Stimulated activated CD4-positive, alpha-beta T cell treated with anti-CD3 and anti-CD28 coated beads, Interleukin-15, amount 100 ng/mL, for 1 hour (primary cell): ENCODE measurements at regions not wholly inside any gene's neighbourhood (a gene's known extent, or its start where the extent isn't known, plus 50 kb on each side); places are given as distances from the start of the nearest gene placed in this dataset.
"Not testable (repeated sequence)": the region's sequence is repeated elsewhere in the genome, so short reads cannot be mapped to it uniquely, and the experiment has no call there.

Source experiments
- DNase-seq, 2 donors: peaks; one replicate each; pipeline ENCODE4 v3.0.0-alpha.2; 2020; ENCODE audit warnings: low read depth in 1 of 2, low spot score in 1 of 2

DNA sequence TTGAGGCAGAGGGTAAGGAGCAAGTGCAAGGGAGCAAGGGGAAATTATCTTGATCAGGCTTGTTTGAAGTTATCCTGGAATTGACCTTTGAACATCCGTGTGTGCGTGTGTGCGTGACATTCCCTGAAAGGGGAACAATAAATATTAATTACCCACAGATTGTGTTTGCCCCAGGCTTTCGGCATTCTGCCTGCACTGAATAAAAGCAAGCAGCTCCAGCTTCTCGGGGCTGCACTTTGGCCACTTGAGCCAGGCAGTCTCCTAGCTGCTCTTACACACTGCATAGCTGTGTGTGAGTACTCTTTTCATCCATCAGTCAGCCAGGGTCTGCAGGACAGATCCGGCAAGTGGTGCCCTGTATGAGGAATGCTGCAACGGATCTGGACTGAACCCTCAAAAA is 107.7 kb upstream of the BTN3A2 start:
- DNase-seq: no peak

DNA sequence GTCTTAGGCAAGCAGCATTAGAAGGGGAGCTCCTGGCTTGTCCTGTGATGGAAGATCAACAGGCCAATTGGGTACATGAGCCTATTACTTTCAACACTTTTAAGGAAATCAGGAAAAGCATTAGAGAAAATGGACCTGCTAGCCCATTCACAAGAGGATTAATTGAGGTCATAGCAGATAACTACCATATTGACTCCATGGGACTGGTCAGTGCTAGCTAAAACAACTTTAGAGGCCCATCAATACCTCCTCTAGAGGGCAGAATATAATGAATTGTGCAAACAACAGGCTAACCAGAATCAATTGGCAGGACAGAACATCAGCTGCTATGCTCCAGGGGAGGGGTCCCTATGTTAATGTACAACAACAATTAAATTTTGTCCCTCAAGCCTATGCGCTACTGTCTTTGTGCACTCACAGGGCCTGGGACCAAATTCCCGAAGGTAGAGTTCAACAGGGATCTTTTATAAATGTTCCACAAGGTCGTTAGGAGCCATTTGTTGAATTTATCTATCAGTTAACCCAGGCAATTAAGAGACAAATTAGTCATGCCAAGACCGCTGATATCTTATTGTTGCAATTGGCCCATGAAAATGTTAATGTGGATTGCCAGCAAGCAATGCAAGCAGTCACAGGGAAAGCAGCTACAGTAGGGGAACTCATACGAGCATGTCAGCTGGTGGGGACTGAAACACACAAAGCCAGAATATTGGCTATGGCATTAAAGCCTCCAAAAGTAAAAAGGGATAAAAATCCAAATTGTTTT is 106.6 kb upstream of the BTN3A2 start:
- DNase-seq: no peak

DNA sequence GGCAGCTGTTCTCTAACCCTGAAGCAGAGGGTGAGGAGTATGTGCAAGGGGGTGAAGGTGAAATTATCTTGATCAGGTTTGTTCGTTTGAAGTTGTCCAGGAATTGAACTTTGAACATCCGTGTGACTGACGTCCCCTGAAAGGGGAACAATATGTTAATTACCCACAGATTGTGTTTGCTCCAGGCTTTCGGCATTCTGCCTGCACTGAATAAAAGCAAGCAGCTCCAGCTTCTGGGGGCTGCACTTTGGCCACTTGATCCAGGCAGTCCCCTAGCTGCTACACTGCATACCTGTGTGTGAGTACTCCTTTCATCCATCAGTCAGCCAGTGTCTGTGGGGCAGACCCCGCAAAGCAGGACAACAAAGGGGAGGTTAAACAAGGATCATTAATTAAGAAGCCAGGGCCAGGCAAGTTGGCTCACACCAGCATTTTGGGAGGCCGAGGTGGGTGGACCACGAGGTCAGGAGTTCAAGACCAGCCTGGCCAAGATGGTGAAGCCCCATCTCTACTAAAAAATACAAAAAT is 104.8 kb upstream of the BTN3A2 start:
- DNase-seq: no peak

DNA sequence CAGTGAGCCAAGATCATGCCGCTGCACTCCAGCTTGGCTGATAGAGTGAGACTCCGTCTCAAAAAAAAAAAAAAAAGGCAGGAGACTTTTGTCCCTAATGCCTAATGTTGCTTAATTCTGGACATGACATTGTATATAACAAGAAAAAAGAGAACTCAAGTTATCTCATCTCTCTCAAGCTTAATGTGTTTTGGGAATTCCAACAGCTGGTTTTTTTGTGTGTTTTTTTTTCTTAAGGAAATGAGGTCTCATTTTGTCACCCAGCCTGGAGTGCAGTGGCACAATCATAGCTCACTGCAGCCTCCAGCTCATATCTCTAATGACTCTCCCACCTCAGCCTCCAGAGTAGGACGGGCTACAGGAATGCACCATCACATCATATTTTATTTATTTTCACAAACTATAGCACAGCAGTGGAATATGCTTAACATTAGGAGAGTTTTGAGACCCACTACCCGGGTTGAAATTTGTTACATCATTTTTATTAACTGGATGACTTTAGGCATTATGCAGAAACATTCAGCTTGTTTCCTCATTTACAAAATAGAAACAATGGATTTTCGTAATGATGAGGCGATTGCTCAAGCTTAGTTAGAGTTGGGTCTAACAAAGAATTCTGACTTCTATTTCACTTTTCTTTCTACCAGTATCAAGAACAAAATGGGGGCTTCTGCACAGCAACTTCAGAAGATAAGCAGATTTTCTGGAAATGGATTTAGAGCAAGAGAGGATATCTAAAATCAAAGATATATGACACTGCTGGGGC is 104.1 kb upstream of the BTN3A2 start:
- no peak for DNase-seq

DNA sequence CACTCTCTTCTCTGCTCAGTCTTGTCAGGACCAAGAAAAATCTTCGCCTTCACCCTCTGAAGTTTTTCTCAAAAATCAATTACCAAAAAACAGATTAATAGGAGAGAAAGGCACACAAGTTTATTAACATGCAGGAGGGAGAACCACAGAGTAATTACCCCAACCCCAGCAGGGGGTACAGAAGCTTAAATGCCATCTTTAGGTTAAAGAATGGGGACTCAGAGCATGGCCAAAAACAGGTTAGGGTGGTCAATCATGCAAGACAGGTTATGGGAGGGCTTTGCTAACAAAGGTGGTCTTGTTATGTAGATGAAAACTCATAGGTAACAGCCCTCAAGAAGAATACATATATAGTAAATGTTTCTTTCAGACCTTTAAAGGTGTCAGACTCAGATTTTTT is 100.5 kb upstream of the BTN3A2 start:
- no peak for DNase-seq

DNA sequence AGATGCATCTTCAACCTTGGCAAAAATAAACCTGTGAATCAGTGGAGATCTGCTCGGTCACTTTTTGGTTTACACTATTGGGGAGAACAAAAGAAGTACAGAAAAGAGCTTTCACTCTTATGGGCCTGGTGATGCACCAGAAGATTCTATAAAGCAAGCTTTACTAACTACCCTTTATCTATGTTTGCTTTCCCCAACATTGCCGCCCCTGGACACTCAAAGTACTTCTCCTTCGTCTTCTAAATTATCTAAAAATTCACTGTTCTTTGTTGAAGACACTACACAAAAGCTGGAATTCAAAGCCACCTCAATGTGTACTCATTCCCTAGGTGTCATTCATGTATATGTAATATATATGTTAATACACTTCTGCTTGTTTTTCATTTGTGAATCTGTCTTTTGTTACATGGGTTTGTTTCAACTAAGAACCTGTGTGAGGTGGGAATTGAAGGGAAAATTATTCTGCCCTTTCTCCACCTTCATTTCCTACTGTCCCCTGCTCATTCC is 97.9 kb upstream of the BTN3A2 start:
- DNase-seq: no peak

DNA sequence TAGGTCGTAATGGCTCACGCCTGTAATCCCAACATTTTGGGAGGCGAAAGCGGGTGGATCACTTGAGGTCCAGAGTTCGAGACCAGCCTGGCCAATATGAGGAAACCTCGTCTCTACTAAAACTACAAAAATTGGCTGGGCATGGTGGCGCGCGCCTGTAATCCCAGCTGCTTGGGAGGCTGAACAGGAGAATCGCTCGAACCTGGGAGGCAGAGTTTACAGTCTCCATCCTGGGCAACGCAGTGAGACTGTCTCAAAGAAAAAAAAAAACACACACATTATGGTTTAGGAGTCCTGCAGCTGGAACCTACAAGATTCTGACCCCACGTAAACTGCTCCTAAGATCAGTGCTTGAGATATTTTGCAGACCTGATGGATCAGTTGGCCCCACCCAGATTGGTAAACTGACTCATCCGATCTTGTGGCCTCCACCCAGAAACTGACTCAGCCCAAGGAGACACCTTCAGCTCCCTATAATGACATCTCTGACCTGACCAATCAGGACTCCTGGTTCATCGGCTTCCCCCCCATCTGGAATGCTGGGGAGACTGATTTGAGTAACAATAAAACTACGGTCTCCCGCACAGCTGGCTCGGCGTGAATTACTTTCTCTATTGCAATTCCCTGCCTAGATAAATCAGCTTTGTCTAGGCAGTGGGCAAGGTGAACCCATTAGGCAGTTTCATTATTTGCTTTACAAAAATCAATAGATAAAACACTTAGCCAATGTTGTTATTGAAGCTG is 96.2 kb upstream of the BTN3A2 start:
- no peak for DNase-seq

DNA sequence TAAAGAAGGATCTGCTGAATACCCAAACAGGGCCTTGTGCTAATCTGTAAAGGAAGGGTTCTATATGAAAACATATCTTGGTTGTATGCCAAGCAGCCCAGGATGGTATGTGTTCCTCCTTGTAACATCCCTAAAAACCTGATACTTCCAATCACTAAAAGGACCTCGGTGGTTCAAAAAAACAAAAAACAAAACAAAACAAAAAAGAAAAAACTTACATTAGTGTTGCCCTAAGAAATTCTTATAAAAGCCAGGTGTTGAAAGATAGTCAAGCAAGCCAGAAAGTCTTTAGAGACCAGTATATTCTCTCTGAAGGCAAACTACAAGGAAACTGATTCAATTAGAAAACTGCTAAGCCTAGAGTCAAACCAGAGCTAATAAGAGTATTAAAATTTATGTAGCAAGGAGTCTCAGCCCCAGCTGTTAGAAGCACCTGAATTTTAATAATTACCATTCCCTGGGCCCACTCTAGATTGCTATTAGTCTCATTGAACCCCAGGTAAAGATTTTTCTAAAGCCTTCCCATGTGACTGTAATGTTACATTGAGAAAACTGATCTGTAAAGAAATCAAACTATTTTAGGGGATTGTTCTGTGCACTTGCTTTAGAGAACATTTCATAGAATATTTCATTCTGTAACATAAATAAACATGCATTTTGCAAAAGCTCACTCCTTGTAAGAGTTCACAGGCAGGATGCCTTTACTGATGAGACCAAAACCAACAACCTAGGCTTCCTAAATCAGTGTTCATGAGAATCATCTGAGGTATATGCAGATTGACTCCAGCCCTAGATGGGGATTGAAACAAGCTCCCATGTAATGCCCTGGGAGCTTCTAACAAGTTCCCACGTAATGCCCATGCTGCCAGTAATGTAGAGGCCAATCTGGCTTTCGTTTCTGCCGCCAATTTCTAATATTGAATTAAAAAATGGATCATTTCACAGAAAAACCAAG is 95.2 kb upstream of the BTN3A2 start:
- DNase-seq: no peak

DNA sequence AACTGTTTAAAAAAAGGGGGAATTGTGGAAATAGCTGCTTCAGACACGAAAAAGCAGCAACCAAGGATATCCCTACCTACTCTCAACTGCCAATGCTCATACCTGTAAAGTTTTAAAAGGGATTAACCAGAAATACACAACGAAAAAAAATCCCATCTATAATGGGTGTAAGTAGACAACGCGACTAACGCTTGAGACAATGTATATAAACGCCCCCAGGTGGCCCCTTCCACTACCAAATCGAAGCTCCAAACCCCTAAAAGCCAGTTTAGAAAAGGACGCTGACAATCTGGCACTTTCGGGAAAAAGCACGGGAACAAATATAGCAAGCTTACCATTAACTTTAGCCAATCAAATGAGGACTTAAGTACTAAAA is 94.5 kb upstream of the BTN3A2 start:
- no peak for DNase-seq

DNA sequence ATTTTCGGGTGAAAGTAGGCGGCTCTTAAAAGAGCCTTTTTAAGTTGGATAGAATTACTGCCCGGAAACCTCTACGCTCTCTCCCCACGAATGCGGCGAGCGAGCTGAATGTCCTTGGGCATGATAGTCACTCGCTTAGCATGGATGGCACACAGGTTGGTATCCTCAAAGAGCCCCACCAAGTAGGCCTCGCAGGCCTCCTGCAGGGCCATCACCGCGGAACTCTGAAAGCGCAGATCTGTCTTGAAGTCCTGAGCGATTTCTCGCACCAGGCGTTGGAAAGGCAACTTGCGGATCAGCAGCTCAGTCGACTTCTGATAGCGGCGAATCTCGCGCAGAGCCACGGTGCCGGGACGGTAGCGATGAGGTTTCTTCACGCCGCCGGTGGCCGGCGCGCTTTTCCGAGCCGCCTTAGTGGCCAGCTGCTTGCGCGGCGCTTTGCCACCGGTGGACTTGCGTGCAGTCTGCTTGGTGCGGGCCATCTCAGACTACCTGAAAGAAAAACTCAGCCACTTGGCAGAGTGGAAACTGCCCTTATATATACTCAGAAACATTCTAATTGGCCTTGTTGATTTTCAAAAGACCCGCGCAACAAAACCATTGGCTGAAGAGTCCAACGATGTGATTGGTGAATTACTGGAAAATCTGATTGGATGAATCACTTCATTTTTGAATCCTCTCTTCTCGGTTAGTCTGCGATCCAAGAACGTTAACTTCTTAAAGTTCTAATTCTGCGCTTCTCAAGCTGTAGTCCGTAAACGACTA is 93.9 kb upstream of the BTN3A2 start:
- DNase-seq: peak; percentile 31 to 55

DNA sequence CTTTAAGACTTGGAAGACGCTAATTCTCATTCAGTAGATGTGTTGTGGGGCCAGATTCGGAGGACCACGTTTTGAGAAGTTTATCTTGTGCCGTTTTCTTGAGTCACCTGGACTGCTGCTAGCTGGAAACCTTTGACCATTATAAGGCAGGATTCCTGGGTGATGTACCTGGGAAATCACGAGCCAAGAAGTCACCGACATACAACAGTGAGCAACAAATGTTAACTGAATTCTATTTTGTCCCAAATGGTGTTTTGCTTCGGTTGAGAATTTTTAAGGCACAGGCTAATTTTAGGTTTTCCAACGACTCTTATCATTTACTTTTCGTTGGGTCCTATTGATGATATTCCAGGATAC is 93.4 kb upstream of the BTN3A2 start:
- no peak for DNase-seq

DNA sequence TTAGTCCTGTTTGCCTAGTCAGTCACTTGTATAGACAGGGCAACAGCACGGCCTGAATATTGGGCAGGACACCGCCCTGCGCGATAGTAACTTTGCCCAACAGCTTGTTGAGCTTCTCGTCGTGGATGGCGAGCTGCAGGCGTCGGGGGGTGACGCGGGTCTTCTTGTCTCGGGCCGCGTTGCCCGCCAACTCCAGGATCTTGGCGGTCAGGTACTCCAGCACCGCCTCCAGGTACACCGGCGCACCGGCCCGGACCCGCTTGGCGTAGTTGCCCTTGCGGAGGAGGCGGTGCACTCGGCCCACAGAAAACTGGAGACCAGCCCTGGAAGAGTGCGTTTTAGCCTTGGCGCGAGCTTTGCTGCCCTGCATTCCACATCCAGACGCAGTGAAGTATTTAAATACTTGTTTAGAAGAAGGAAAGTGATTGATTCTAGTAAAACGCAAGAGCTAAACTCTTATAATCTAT is 92.8 kb upstream of the BTN3A2 start:
- DNase-seq: no peak

DNA sequence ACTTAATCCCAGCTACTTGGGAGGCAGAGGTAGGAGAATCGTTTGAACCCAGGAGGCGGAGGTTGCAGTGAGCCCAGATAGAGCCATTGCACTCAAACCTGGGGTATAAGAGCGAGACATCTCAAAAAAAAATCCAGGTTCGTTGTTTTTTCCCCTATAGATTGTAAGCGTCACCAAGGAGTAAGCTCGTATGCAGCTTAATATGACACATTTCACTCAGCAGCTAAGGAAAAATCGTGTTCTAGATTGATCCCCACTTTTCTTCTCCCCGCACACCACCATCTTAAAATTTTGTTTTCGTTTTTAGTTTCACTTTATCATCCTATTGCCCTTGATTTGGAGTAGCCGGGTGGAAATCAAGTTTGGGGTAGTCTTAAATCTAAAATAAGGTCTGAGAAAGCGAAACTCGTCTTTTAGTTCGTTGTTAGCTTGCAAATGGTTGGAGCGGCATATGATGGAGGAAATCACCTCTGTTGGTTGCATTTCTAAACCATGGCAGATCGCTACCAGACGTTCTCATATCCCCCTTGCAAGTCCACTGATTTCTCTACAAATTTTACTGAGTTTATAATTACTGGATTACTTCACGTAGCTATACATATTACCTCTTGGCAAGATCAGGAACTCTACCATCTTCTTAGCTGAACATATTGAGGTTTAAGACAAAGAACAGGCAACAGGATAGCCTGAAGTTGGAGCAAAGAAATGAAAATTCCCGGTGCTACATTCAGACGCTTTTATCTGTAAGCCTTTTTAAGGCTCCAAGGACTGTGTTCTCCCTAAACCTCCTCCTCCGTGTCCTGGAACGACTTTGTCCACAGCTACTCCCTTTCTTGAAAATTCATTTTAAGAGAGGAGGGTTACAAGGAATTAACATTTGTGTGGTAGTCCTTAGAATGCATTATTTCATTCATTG is 91.1 kb upstream of the BTN3A2 start:
- DNase-seq: no peak

DNA sequence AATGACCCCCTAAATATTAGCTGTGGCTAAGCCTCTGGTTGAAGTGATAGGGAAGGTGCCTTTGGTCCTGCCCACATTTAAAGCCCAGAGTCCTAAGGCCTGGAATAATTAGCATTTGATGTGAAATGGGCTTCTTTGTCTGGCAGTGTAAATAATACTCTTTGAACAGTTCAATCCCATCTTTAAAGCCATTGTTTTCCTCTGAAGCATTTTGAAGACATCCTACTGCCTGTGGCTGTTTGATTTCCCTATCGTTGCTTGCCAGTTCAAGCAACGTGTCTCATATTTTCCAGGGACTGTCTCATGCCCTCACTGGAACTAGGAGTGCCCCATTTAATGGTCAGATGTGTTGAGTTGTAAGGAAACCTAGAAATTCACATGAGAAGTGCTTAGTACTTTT is 89.3 kb upstream of the BTN3A2 start:
- no peak for DNase-seq

DNA sequence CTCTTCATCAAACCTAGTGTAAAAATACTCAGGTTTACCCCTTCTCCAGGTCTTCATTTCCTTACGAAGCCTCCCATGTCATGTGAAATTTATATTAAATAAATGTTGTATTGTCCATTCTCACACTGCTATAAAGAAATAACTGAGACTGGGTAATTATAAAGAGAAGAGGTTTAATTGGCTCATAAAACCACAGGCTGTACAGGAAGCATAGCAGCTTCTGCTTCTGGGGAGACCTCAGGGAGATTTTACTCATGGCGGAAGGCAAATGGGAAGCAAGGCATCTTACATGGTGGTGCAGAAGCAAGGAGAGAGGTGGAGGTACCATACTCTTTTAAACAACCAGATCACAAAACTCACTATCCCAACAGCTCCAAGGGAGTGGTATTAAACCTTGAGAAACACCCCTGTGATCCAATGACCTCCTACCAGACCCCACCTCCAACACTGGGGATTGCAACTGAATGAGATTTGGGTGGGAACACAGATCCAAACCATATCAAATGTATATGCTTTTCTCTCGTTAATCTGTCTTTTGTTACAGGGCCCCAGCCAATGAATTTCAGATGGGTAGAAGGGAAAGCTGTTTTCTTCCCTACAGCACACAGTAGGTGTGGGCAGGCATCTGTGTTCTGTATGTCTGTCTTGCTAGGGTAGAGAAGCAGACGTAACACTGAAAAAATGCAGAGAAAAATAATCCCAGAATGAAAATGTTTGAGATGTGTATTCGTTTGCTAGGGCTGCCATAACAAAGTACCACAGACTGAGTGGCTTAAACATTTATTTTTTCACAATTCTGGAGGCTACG is 88.0 kb upstream of the BTN3A2 start:
- DNase-seq: no peak

DNA sequence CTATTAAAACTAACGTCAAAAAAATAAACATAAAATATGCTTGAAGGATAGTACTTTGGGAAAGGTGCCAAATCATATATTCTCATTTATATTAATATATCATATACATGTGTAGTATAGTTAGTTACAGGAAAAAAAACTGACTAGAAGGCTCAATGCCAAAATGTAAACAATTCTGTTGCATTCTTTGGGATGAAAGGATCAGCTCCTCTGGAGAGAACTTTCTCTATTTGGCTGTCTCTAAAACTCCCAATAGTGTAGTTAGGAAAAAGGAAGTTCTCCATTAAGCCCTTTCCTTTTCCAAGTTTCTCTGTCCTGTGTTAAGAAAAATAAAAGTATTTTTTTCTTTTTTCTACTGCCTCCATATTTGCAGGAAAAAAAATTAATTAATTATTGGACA is 86.5 kb upstream of the BTN3A2 start:
- DNase-seq: no peak

DNA sequence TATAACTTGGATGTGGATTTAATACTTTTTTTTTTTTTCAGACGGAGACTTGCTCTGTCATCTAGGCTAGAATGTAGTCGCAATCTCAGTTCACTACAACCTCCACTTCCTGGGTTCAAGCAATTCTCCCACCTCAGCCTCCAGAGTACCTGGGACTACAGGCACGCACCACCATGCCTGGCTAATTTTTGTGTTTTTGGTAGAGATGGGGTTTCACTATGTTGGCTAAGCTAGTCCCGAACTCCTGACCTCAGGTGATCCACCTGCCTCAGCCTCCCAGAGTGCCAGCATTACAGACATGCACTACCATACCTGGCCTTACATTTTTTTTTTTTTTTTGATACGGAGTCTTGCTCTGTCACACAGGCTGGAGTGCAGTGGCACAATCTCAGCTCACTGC is 85.6 kb upstream of the BTN3A2 start:
- not testable (repeated sequence) for DNase-seq

DNA sequence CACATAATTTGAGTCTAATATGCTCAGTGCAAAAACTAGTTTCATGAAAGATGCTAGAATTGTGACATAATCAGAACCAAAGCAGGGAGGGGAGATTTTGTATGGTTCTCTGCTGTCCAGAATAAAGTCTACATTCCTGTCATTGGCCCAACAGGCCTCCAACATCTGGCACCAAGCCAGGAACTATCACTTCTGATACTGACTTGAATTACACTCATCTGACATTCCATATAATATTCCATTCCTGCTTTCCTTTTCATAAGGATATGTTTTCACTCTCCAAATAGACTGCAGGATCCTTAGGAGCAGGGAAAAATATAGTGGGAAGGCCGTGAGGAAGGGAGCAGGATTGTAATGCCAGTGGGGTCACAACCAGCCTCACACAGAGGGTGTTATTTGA is 84.6 kb upstream of the BTN3A2 start:
- no peak for DNase-seq
